ENCODE measurements at regions not wholly inside any gene's neighbourhood (a gene's known extent, or its start where the extent isn't known, plus 50 kb on each side); places are given as distances from the start of the nearest gene placed in this dataset.

DNA sequence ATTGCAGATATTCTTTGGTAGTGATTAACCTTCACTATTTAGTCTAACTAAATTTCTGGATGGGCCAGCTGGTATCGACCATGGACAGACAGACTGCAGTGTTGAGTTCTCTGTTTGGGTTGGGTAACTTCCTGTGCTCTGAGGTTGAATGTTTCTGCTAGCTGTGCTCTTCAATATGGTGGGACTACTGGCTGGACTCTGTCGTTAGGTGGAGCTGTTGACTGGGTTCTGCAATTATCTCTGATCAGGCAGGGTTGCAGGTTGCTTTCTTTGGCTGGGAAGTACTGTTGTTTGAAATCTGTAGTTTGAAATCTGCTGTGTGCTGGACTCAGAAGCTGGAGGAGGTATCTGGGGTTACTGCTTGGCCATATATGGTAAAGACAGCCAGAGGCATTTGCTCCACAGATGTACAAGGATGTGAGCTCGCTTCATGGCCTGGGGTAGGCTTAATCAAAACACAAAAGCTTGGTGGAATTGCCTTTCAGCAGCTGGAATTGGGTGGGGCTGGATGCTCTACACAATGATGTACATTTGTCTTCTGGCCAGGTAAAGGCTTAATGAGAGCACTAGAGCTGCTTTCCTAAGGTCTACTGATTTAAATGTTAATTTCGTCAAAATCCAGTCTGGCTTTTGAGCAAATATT, 1472.0 kb downstream of the FAM133A start:
- H2AFZ ChIP-seq (ENCODE audit: low read length), result no peak overlapping the region
- no peak overlapping the region for H2BK15ac ChIP-seq (ENCODE audit: low read length)
- H2BK20ac ChIP-seq (ENCODE audit: low read length), result no peak overlapping the region
- H3K9ac ChIP-seq (replicated peaks in 1 of 4; ENCODE audit: extremely low read depth in 1 of 4, low read depth in 3 of 4, low read length in 3 of 4), result no peak overlapping the region
- H3K79me1 ChIP-seq (ENCODE audit: low read depth, low read length), result no peaks in the 10 kb centered on the region
- ChIA-PET CTCF (ENCODE audit: partially characterized antibody) (no interaction called here), POLR2A (ENCODE audit: partially characterized antibody) (no interaction called here)
- H4K5ac ChIP-seq (ENCODE audit: insufficient read length, low read depth, low read length), result no peak overlapping the region
- H3K23ac ChIP-seq (ENCODE audit: insufficient read length), result no peak overlapping the region
- no peak overlapping the region for H3K4me2 ChIP-seq (ENCODE audit: insufficient read depth in 1 of 2, low read depth in 2 of 2, low read length in 2 of 2)
- H3K79me2 ChIP-seq (ENCODE audit: control insufficient read depth in 1 of 2, insufficient read depth in 2 of 2, low read length in 2 of 2), result no peaks in the 10 kb centered on the region
- 89% methylated on average over 4 of the region's 4 CpGs; no CpG with 5 or more reads in 1 of the 2 experiments for WGBS, 2 experiments (ENCODE audit: extremely low coverage in 1 of 2, insufficient coverage in 1 of 2, insufficient read length in 1 of 2, insufficient replicate concordance in 2 of 2, low coverage in 1 of 2, low lambda C conversion rate in 2 of 2, missing lambda C conversion rate in 1 of 2)
- H3K56ac ChIP-seq (replicated peaks; ENCODE audit: insufficient read length, low read depth, low read length), result no peak overlapping the region
- H2AK5ac ChIP-seq (ENCODE audit: low read depth, low read length), result no peak overlapping the region
- no peak overlapping the region for H2BK5ac ChIP-seq (ENCODE audit: low read depth, low read length)
- H2BK12ac ChIP-seq (ENCODE audit: low read depth, low read length), result no peak overlapping the region
- H4K8ac ChIP-seq (ENCODE audit: extremely low read depth, insufficient read depth, low read length), result no peak overlapping the region
- no peak for FAIRE-seq
- no peak overlapping the region for H3K4ac ChIP-seq (replicated peaks; ENCODE audit: insufficient read length, low read depth, low read length)
- no peaks in the 10 kb centered on the region for H4K20me1 ChIP-seq (replicated peaks in 1 of 2; ENCODE audit: control insufficient read depth in 1 of 2, insufficient read depth in 2 of 2, low read length in 2 of 2)
- no peak overlapping the region for H3K14ac ChIP-seq (ENCODE audit: insufficient read length)
- no peaks in the 10 kb centered on the region for H3K9me3 ChIP-seq (ENCODE audit: insufficient read depth in 2 of 2, low read depth in 1 of 2, low read length in 1 of 2)
- H3K27me3 ChIP-seq (replicated peaks in 1 of 4; ENCODE audit: control insufficient read depth in 3 of 4, extremely low read depth in 1 of 4, insufficient read depth in 3 of 4, low read length in 3 of 4), result no peaks in the 10 kb centered on the region
- H3K18ac ChIP-seq (ENCODE audit: extremely low read depth, low read length), result no peak overlapping the region
- no peak overlapping the region for H4K91ac ChIP-seq (replicated peaks; ENCODE audit: insufficient read length, low read length)
- no peaks in the 10 kb centered on the region for H3K4me1 ChIP-seq (replicated peaks in 1 of 4; ENCODE audit: control insufficient read depth in 3 of 4, insufficient read depth in 4 of 4, low read length in 3 of 4)
- no peak overlapping the region for H3K4me3 ChIP-seq (ENCODE audit: extremely low read depth in 1 of 4, insufficient read depth in 2 of 4, low read depth in 3 of 4, low read length in 4 of 4)
- no peaks in the 10 kb centered on the region for H3K36me3 ChIP-seq (ENCODE audit: control insufficient read depth in 2 of 4, insufficient read depth in 4 of 4, low read length in 3 of 4)
- H3K27ac ChIP-seq (ENCODE audit: low read depth, low read length), result no peak overlapping the region
- no peak overlapping the region for H2BK120ac ChIP-seq (replicated peaks; ENCODE audit: low read depth, low read length)
- DNase-seq (ENCODE audit: low read depth in 1 of 2, low spot score in 2 of 2), result no peak
- no peaks in the 10 kb centered on the region for H3K23me2 ChIP-seq (ENCODE audit: low read depth, low read length)
- TF ChIP-seq TAF7 (optimal IDR thresholded peaks at IDR 0.05; ENCODE audit: borderline replicate concordance, low read depth, low read length) (no peak), POU5F1 (IDR thresholded peaks at IDR 0.05; ENCODE audit: low read depth, low read length) (no peak), SP2 (IDR thresholded peaks at IDR 0.05; ENCODE audit: low read length) (no peak), BRCA1 (IDR thresholded peaks at IDR 0.05; ENCODE audit: low read depth, low read length) (no peak), FOSL1 (IDR thresholded peaks at IDR 0.05; ENCODE audit: insufficient read depth, low read depth, low read length) (no peak), SRF (IDR thresholded peaks at IDR 0.05; ENCODE audit: low read depth, low read length) (no peak), HDAC6 (IDR thresholded peaks at IDR 0.05; ENCODE audit: low read depth, low read length) (no peak), JUN (IDR thresholded peaks at IDR 0.05; ENCODE audit: low read depth, low read length) (no peak), KDM4A (IDR thresholded peaks at IDR 0.05; ENCODE audit: low read depth, low read length, severe bottlenecking) (no peak), RFX5 (IDR thresholded peaks at IDR 0.05; ENCODE audit: borderline replicate concordance, low read depth, low read length) (no peak), TEAD4 (IDR thresholded peaks at IDR 0.05; ENCODE audit: low read depth, low read length) (no peak)
- TF ChIP-seq, protein P1, sequence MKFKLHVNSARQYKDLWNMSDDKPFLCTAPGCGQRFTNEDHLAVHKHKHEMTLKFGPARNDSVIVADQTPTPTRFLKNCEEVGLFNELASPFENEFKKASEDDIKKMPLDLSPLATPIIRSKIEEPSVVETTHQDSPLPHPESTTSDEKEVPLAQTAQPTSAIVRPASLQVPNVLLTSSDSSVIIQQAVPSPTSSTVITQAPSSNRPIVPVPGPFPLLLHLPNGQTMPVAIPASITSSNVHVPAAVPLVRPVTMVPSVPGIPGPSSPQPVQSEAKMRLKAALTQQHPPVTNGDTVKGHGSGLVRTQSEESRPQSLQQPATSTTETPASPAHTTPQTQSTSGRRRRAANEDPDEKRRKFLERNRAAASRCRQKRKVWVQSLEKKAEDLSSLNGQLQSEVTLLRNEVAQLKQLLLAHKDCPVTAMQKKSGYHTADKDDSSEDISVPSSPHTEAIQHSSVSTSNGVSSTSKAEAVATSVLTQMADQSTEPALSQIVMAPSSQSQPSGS (IDR thresholded peaks at IDR 0.05; ENCODE audit: low read length), result no peak

All from H1 (cell line).